GM18502 (cell line): ENCODE measurements at regions not wholly inside any gene's neighbourhood (a gene's known extent, or its start where the extent isn't known, plus 50 kb on each side); places are given as distances from the start of the nearest gene placed in this dataset.

ENCODE experiments used
- ATAC-seq: cut with Tn5 transposase; IDR thresholded peaks from one replicate; pipeline ENCODE4 v1.9.1; 2021; ENCODE audit warnings: mild to moderate bottlenecking; ENCODE audit not compliant: unreplicated experiment, poor library complexity

DNA sequence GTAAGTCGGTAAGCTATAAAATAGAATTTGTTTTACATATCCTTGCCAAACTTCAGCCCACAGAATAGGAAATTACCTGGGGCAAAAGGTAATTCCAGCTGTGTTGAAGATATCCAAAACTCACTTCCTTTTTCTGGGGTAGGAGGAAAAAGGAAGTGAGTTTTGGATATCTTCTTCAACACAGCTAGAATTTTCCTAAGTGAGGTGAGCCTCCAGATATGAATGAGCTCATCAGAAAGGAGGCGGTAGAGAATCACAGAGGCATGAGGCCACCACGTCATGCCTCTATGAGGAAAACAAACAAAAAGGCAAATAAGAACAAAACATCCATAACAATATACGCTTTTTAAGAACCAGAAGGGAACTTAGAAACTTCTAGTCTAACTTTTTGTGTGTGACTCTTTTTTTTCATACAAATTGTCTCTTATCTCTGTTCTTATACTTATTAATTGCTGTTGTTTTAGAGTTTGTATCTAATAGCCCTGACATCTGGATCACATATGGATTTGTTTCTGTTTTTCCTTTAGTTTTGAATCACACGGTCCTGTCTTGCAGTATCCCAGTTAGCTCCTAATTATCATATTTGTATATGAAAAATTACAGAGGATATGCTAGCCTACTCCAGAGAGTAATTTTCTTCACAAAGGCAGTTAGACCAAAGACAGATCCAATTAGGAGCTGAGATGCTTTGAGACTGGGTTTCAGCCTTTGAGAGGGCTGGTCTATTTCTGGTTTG is 104.5 kb downstream of the RBM43 start:
- no peak for ATAC-seq

GRCh38 chr2:151156431-151156830 is 105.2 kb downstream of the RBM43 start:
- no peak for ATAC-seq

GRCh38 chr2:151153601-151154000 is 108.1 kb downstream of the RBM43 start:
- ATAC-seq, result no peak

- no peak for ATAC-seq
Observed at GRCh38 chr2:151150331-151151320, 111.0 kb downstream of the RBM43 start.

- no peak for ATAC-seq
Observed at GRCh38 chr2:151138507-151138906, 123.2 kb downstream of the RBM43 start.

- no peak for ATAC-seq
Observed at GRCh38 chr2:151137526-151137925, 124.1 kb downstream of the RBM43 start.

DNA sequence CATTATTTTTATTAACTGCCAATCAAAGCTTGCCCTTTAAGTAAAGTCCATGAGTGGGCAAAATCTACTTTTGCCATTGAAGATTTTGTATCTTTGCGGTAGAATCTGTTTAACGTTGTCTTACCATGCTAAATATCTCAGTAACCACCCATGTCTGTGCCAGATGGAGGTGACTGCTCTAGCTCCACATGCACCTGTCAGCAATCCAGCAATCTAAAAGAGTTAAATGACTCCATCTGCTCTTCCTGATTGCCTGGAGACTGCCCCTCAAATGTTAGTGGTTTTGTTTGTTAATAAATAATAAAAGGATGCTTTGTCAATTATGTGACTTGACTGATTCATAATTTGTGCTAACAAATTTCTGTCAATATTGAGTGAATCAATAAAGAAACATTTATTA is 141.7 kb downstream of the RBM43 start:
- no peak for ATAC-seq

- no peak for ATAC-seq
Observed at GRCh38 chr2:151119374-151119773, 142.3 kb downstream of the RBM43 start.

GRCh38 chr2:151118269-151118668 is 143.4 kb downstream of the RBM43 start:
- ATAC-seq, result no peak

DNA sequence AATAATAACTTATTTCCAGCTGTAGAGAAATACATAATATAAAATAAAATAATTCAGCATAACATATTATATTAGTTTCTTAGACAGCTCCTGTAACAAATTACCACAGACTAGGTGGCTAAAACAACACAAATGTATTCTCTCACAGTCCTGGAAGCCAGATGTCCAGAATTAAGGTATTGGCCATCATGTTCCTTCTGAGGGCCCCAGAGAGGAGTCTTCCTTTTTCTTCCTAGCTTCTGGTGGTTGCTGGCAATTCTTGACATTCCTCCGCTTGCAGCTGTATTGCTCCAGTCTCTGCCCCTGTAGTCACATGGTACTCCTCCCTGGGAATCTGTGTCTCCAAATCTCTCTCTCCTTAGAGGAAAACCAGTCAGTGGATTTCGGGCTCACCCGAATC is 146.8 kb downstream of the RBM43 start:
- no peak for ATAC-seq

DNA sequence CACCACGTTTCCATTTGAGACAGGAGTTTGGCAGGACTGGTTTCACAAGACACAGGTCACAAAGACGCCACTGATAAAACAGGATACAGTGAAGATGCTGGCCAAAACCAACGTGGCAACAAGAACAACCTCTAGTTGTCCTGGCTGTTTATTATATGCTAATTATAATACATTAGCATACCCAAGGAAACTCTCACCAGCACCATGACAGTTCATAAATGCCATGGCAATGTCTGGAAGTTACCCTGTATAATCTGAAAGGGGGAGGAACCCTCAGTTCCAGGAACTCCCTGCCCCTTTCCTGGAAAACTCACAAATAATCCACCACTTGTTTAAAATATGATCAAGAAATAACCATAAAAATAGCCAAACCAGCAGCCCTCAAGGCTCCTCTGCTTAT is 148.3 kb downstream of the RBM43 start:
- no peak for ATAC-seq

- ATAC-seq, result no peak
Observed at GRCh38 chr2:151111599-151112278, 149.9 kb downstream of the RBM43 start.

- no peak for ATAC-seq
Observed at GRCh38 chr2:151106805-151107506, 154.7 kb downstream of the RBM43 start.

DNA sequence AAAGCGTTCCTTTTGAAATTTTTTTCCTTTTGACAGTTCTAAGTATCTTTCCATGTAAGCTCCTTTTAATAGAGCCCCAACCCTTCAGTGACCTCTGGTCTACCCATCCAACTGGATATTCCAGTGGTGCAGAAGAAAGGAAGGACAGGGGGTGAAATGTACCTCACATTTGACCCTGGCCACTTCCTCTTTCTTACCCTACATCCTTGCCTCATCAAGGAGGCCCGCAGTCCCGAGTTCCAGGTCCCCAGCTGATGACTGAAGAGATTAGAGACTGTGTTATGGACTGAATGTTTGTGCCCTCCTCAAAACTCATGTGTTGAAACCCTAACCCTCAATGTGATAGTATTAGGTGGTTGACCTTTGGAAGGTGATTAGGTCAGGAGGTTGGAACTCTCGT is 158.1 kb downstream of the RBM43 start:
- no peak for ATAC-seq

DNA sequence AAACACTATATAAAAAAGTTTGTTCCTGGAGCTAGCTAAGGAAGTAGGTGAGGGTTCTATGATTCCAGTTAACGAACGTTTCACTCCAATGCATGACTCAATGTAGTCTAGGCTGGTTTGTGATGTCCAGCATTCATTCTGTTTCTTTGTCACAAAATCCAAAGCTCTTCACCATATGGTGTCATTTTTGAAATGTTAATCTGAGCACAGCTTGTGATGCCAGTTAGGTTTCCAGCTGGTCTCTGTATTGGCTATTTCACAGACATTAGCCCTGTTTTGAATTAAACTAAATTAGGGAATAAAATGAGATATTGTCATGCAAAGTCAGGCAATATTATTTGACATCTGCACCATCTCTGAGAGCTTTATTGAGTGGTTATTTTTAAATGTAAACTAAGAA is 159.4 kb downstream of the RBM43 start:
- no peak for ATAC-seq

GRCh38 chr2:151098841-151099240 is 162.8 kb downstream of the RBM43 start:
- ATAC-seq, result no peak

DNA sequence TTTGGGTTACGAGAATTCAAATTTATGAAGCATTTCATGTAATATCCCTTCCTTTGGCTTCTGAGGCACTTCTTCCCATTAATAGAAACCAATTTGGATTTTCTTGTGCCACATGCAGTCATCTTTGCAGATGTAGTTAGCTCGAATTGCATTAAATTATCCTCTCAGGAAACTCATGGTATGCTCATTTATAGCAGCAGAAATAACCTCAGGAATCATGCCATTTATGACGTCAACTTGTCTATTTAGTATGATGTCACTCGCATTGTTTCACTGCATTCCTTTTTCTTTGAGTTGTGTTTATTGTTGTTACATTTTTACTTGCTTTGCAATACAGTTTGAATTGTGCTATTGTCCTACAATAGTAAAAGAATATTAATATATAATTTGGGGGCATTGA is 163.8 kb downstream of the RBM43 start:
- no peak for ATAC-seq

DNA sequence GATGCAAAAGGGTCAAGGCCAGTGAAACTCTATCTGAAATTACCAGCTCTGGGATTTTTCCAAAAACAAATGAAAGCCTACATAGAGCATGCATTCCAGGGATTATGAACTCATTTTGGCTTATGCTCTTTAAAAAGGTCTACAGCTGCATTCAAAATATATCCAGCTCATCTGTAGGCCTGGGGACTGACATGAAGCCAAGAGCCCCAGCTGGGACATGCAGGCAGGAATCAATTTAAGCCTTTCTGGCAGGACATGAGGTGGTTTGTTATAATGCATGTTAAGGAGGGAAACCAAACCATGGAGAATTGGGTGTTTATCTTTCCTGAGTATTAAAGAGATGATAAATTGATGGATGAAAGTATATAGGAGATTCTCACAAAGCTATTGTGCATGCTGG is 164.5 kb downstream of the RBM43 start:
- no peak for ATAC-seq

DNA sequence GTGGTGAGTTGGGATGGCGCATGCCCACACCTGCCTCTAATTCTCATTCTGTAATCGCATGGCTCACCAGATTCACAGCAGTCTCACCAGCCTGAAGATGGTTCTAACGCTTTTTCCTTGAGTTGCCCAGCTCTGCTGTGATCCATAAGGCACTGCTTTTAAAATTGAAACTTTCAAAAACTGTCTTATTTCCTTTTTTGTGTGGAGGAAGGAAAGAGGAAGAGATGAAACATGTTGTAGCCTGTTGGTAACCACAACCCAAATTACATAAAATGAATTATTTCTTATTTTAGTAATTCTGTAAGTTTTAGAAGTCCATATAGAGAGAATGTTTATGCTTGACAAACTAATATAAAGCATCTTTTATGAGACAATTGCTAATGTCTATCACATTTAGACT is 165.4 kb downstream of the RBM43 start:
- no peak for ATAC-seq

GRCh38 chr2:151095463-151095862 is 166.2 kb downstream of the RBM43 start:
- no peak for ATAC-seq
